Sigmoid colon (tissue), 6 donors: ENCODE measurements at regions not wholly inside any gene's neighbourhood (a gene's known extent, or its start where the extent isn't known, plus 50 kb on each side); places are given as distances from the start of the nearest gene placed in this dataset.

Experiments used
- DNase-seq: peaks from one replicate; pipeline ENCODE4 v3.0.0-alpha.2; 2019
- H3K27ac ChIP-seq, 4 donors: fragments of 200-600 bp; sonication (generic); one replicate each; pipeline ENCODE4 v1.5.1; 2016 to 2019; ENCODE audit warnings: mild to moderate bottlenecking in 1 of 4
- H3K27me3 ChIP-seq, 3 donors: fragments of 200-600 bp; sonication (generic); one replicate each; pipeline ENCODE4 v1.5.1; 2019; ENCODE audit warnings: mild to moderate bottlenecking in 1 of 3
- H3K36me3 ChIP-seq, 4 donors: fragments of 200-600 bp; sonication (generic); one replicate each; pipeline ENCODE4 v1.5.1; 2016 to 2019
- H3K4me1 ChIP-seq, 4 donors: fragments of 200-600 bp; sonication (generic); one replicate each; pipeline ENCODE4 v1.5.1; 2017 to 2019
- H3K4me3 ChIP-seq, 4 donors: fragments of 200-600 bp; sonication (generic); one replicate each; pipeline ENCODE4 v1.5.1; 2017 to 2019; ENCODE audit warnings: mild to moderate bottlenecking in 2 of 4, moderate library complexity in 1 of 4
- H3K9me3 ChIP-seq, 4 donors: fragments of 200-600 bp in 3 of 4; sonication (generic) in 3 of 4; one replicate each; pipeline versions ENCODE4 v1.5.1 to v1.6.1; 2013 to 2019
- CTCF ChIP-seq, 4 experiments: fragments of 450-650 bp in 3 of 4; fragments of 200-600 bp in 1 of 4; IDR thresholded peaks; one replicate each; pipeline ENCODE4 v1.5.1; 2016 to 2019; ENCODE audit warnings: antibody characterized with exemption in 4 of 4, mild to moderate bottlenecking in 3 of 4, moderate library complexity in 2 of 4
- EP300 ChIP-seq, 4 donors: sonication (generic); formaldehyde crosslinking; IDR thresholded peaks; one replicate each; pipeline ENCODE4 v1.6.1; 2017; ENCODE audit warnings: antibody characterized with exemption in 4 of 4
- POLR2A ChIP-seq, 2 donors: fragments of 450-650 bp; IDR thresholded peaks; one replicate each; pipeline ENCODE4 v1.6.1; 2016; ENCODE audit warnings: antibody characterized with exemption in 2 of 2, mild to moderate bottlenecking in 2 of 2, moderate library complexity in 2 of 2
- POLR2AphosphoS5 ChIP-seq, 4 donors: sonication (generic); formaldehyde crosslinking; IDR thresholded peaks; one replicate each; pipeline ENCODE4 v1.6.1; 2017; ENCODE audit warnings: antibody characterized with exemption in 4 of 4
- WGBS, 2 donors: extraction: QIAGEN DNeasy Blood & Tissue Kit; methylation state at CpG; one replicate each; pipeline ENCODE4 v1.1.7; 2013; 5-methylcytosine and 5-hydroxymethylcytosine counted together
- intact Hi-C: fragments of 100-400 bp; cut with DNase I; formaldehyde crosslinking; loops from one replicate; pipeline ENCODE4 v1.15.1; 2023
- donor health status: healthy with polysubstance abuse.
- donor health status: healthy.

GRCh38 chr5:112653638-112654205 lies 84.0 kb upstream of the APC start:
- TF ChIP-seq EP300 (IDR thresholded peaks at IDR 0.05) (no peak), POLR2A (IDR thresholded peaks at IDR 0.05) (no peak), CTCF (IDR thresholded peaks at IDR 0.05) (no peak), POLR2AphosphoS5 (IDR thresholded peaks at IDR 0.05) (no peak)
- 83 to 90% methylated on average over 5 of the region's 5 CpGs for WGBS, 2 donors
- Histone ChIP-seq H3K4me1 (peaks cover 0 to 8% (median 4%) of the 10 kb centered on the region in 4 donors), H3K27me3 (no peaks in the 10 kb centered on the region), H3K9me3 (no peaks in the 10 kb centered on the region), H3K36me3 (no peaks in the 10 kb centered on the region), H3K27ac (peak overlapping the region in 1 of 4 donors; percentile 21), H3K4me3 (no peak overlapping the region)
- intact Hi-C loops = no loop called here
- DNase-seq = no peak

GRCh38 chr5:112655513-112655912 lies 82.2 kb upstream of the APC start:
- Histone ChIP-seq H3K27me3 (no peaks in the 10 kb centered on the region), H3K9me3 (peaks cover 0 to 2% (median 0%) of the 10 kb centered on the region in 4 donors), H3K4me3 (no peak overlapping the region), H3K27ac (no peak overlapping the region), H3K36me3 (no peaks in the 10 kb centered on the region), H3K4me1 (peaks cover 0 to 8% (median 4%) of the 10 kb centered on the region in 4 donors)
- 73 to 91% methylated on average over 6 of the region's 6 CpGs for WGBS, 2 donors
- intact Hi-C loops = no loop called here
- TF ChIP-seq POLR2A (IDR thresholded peaks at IDR 0.05) = no peak
- no peak for TF ChIP-seq EP300 (IDR thresholded peaks at IDR 0.05)
- TF ChIP-seq POLR2AphosphoS5 (IDR thresholded peaks at IDR 0.05) = no peak
- TF ChIP-seq CTCF (IDR thresholded peaks at IDR 0.05) = no peak
- no peak for DNase-seq

- WGBS, 2 donors = 95% methylated on average over 2 of the region's 2 CpGs
- TF ChIP-seq CTCF (IDR thresholded peaks at IDR 0.05) (no peak), EP300 (IDR thresholded peaks at IDR 0.05) (no peak), POLR2AphosphoS5 (IDR thresholded peaks at IDR 0.05) (no peak), POLR2A (IDR thresholded peaks at IDR 0.05) (no peak)
- H3K36me3 ChIP-seq = no peaks in the 10 kb centered on the region
- peaks cover 0 to 8% (median 4%) of the 10 kb centered on the region in 4 donors for H3K4me1 ChIP-seq
- no peak overlapping the region for H3K4me3 ChIP-seq
- peaks cover 0 to 5% (median 0%) of the 10 kb centered on the region in 4 donors for H3K9me3 ChIP-seq
- no peaks in the 10 kb centered on the region for H3K27me3 ChIP-seq
- no peak for DNase-seq
- no peak overlapping the region for H3K27ac ChIP-seq
- intact Hi-C loops = no loop called here
These were observed 81.2 kb upstream of the APC start for GRCh38 chr5:112656451-112656850.

GRCh38 chr5:112657804-112658203 lies 79.9 kb upstream of the APC start:
- no peaks in the 10 kb centered on the region for H3K27me3 ChIP-seq
- no peak overlapping the region for H3K4me3 ChIP-seq
- H3K27ac ChIP-seq = no peak overlapping the region
- peaks cover 0 to 8% (median 4%) of the 10 kb centered on the region in 4 donors for H3K4me1 ChIP-seq
- no peaks in the 10 kb centered on the region for H3K36me3 ChIP-seq
- intact Hi-C loops = no loop called here
- peaks cover 0 to 5% (median 0%) of the 10 kb centered on the region in 4 donors for H3K9me3 ChIP-seq
- no peak for TF ChIP-seq POLR2AphosphoS5 (IDR thresholded peaks at IDR 0.05)
- TF ChIP-seq POLR2A (IDR thresholded peaks at IDR 0.05) = no peak
- no peak for TF ChIP-seq EP300 (IDR thresholded peaks at IDR 0.05)
- TF ChIP-seq CTCF (IDR thresholded peaks at IDR 0.05) = no peak
- 76 to 81% methylated on average over 3 of the region's 3 CpGs for WGBS, 2 donors
- DNase-seq = no peak

GRCh38 chr5:112660359-112660758 lies 77.3 kb upstream of the APC start:
- intact Hi-C loops = no loop called here
- no peak overlapping the region for H3K4me3 ChIP-seq
- no peaks in the 10 kb centered on the region for H3K27me3 ChIP-seq
- no peaks in the 10 kb centered on the region for H3K36me3 ChIP-seq
- TF ChIP-seq EP300 (IDR thresholded peaks at IDR 0.05) = no peak
- TF ChIP-seq POLR2AphosphoS5 (IDR thresholded peaks at IDR 0.05) = no peak
- no peak for TF ChIP-seq POLR2A (IDR thresholded peaks at IDR 0.05)
- no peak for TF ChIP-seq CTCF (IDR thresholded peaks at IDR 0.05)
- no peak overlapping the region for H3K27ac ChIP-seq
- 95% methylated on average over 1 of the region's 1 CpG for WGBS, 2 donors
- no peak for DNase-seq
- peaks cover 0 to 5% (median 0%) of the 10 kb centered on the region in 4 donors for H3K9me3 ChIP-seq
- no peaks in the 10 kb centered on the region for H3K4me1 ChIP-seq
